ENCODE measurements at regions not wholly inside any gene's neighbourhood (a gene's known extent, or its start where the extent isn't known, plus 50 kb on each side); places are given as distances from the start of the nearest gene placed in this dataset.

GRCh38 chr17:63341276-63341675, 104.8 kb downstream of the CYB561 start:
- no peak overlapping the region for H3K4me3 ChIP-seq (ENCODE audit: low read depth, low read length)
- no peak for TF ChIP-seq CTCF (IDR thresholded peaks at IDR 0.05; ENCODE audit: low read depth, low read length, missing control alignments)
- in situ Hi-C loops (cut with HindIII; ENCODE audit: low sequenced_read_pairs) = no loop called here
- no peak for DNase-seq (ENCODE audit: low read depth)

GRCh38 chr17:63344383-63344782, 101.7 kb downstream of the CYB561 start:
- in situ Hi-C loops (cut with HindIII; ENCODE audit: low sequenced_read_pairs) = no loop called here
- no peak for TF ChIP-seq CTCF (IDR thresholded peaks at IDR 0.05; ENCODE audit: low read depth, low read length, missing control alignments)
- no peak overlapping the region for H3K4me3 ChIP-seq (ENCODE audit: low read depth, low read length)
- no peak for DNase-seq (ENCODE audit: low read depth)

GRCh38 chr17:63345611-63346010, 100.5 kb downstream of the CYB561 start:
- in situ Hi-C loops (cut with HindIII; ENCODE audit: low sequenced_read_pairs) = no loop called here
- TF ChIP-seq CTCF (IDR thresholded peaks at IDR 0.05; ENCODE audit: low read depth, low read length, missing control alignments) = no peak
- no peak overlapping the region for H3K4me3 ChIP-seq (ENCODE audit: low read depth, low read length)
- DNase-seq (ENCODE audit: low read depth) = no peak

- no peak for TF ChIP-seq CTCF (IDR thresholded peaks at IDR 0.05; ENCODE audit: low read depth, low read length, missing control alignments)
- DNase-seq (ENCODE audit: low read depth) = no peak
- in situ Hi-C loops (cut with HindIII; ENCODE audit: low sequenced_read_pairs) = no loop called here
- H3K4me3 ChIP-seq (ENCODE audit: low read depth, low read length) = no peak overlapping the region
Measured at GRCh38 chr17:63347475-63347874, 98.6 kb downstream of the CYB561 start.

- in situ Hi-C loops (cut with HindIII; ENCODE audit: low sequenced_read_pairs) = no loop called here
- no peak overlapping the region for H3K4me3 ChIP-seq (ENCODE audit: low read depth, low read length)
- DNase-seq (ENCODE audit: low read depth) = peak; percentile 15
- no peak for TF ChIP-seq CTCF (IDR thresholded peaks at IDR 0.05; ENCODE audit: low read depth, low read length, missing control alignments)
Measured at GRCh38 chr17:63349478-63350000, 96.6 kb downstream of the CYB561 start.

- DNase-seq (ENCODE audit: low read depth) = no peak
- no peak overlapping the region for H3K4me3 ChIP-seq (ENCODE audit: low read depth, low read length)
- in situ Hi-C loops (cut with HindIII; ENCODE audit: low sequenced_read_pairs) = no loop called here
- no peak for TF ChIP-seq CTCF (IDR thresholded peaks at IDR 0.05; ENCODE audit: low read depth, low read length, missing control alignments)
Measured at GRCh38 chr17:63350364-63350763, 95.7 kb downstream of the CYB561 start.

- in situ Hi-C loops (cut with HindIII; ENCODE audit: low sequenced_read_pairs) = no loop called here
Measured at GRCh38 chr17:63354256-63354655, 91.8 kb downstream of the CYB561 start.

More at GRCh38 chr17:63354256-63354655, 91.8 kb downstream of the CYB561 start:
- TF ChIP-seq CTCF (IDR thresholded peaks at IDR 0.05; ENCODE audit: low read depth, low read length, missing control alignments) = no peak
- no peak overlapping the region for H3K4me3 ChIP-seq (ENCODE audit: low read depth, low read length)
- DNase-seq (ENCODE audit: low read depth) = no peak
